EH (cell line): ENCODE measurements at regions not wholly inside any gene's neighbourhood (a gene's known extent, or its start where the extent isn't known, plus 50 kb on each side); places are given as distances from the start of the nearest gene placed in this dataset.

Experiments
- DNase-seq: peaks from one replicate; pipeline ENCODE4 v3.0.0-alpha.2; 2015; ENCODE audit warnings: low read depth

GRCh38 chr2:206368484-206368883 is 74.8 kb upstream of the ADAM23 start:
- DNase-seq, result no peak

GRCh38 chr2:206368933-206369569 is 74.3 kb upstream of the ADAM23 start:
- DNase-seq, result no peak

- DNase-seq, result no peak
Measured at GRCh38 chr2:206375956-206376355, 67.4 kb upstream of the ADAM23 start.

GRCh38 chr2:206378835-206379234 is 64.5 kb upstream of the ADAM23 start:
- peak; percentile 9 for DNase-seq

GRCh38 chr2:206379266-206379665 is 64.1 kb upstream of the ADAM23 start:
- no peak for DNase-seq

- DNase-seq, result no peak
Measured at GRCh38 chr2:206379886-206380285, 63.4 kb upstream of the ADAM23 start.

- DNase-seq, result no peak
Measured at GRCh38 chr2:206381881-206382280, 61.5 kb upstream of the ADAM23 start.

GRCh38 chr2:206383669-206384068 is 59.7 kb upstream of the ADAM23 start:
- DNase-seq, result no peak

- DNase-seq, result no peak
Measured at GRCh38 chr2:206387808-206388207, 55.5 kb upstream of the ADAM23 start.

GRCh38 chr2:206388698-206389097 is 54.6 kb upstream of the ADAM23 start:
- DNase-seq, result no peak

- DNase-seq, result no peak
Measured at GRCh38 chr2:206389164-206389563, 54.2 kb upstream of the ADAM23 start.

- DNase-seq, result no peak
Measured at GRCh38 chr2:206390181-206390580, 53.2 kb upstream of the ADAM23 start.

- DNase-seq, result peak; percentile 58
Measured at GRCh38 chr2:206392118-206392517, 51.2 kb upstream of the ADAM23 start.
